ENCODE measurements at regions not wholly inside any gene's neighbourhood (a gene's known extent, or its start where the extent isn't known, plus 50 kb on each side); places are given as distances from the start of the nearest gene placed in this dataset.

GRCh38 chr4:160877087-160877790, 1286.6 kb downstream of the FSTL5 start:
- no peak for DNase-seq

GRCh38 chr4:160880180-160880579, 1283.6 kb downstream of the FSTL5 start:
- no peak for DNase-seq

DNA sequence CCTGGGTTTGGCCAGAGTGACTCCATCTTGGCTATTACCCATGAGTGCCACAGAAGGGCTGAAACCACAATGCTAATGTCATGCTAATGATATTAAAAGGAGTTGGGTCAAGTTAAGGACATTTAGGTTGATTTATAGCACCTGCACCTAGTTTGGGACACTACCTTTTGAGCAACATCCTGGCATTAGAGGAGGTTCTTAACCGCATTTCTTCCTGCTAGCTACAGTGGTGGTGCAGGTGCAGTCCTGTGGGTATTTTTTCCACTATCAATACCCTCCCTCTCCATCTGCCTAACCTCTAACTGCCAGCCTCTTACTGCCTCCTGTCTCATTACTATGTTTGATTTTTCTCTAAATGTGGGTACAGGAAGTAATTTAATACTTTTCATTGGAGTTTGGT, 1276.1 kb downstream of the FSTL5 start:
- no peak for DNase-seq

DNA sequence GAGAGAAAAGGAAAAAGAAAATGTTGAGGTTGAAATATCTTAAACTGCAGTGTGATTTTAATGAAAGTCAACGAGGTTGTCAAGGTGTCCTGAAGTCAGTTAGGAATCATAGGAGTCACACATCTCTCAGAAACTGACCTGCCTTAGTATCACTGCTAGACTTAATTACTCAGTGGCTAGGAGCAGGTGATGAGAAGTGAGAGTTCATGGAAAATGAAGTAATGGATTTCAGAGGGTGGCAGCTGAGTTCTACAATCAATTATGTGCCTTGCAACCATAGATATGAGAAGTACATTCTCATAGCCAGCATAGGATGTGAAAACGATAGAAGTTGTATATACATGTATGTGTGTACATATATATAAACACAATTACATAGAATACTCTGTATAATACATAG, 1269.7 kb downstream of the FSTL5 start:
- DNase-seq, result no peak

GRCh38 chr4:160894809-160895208, 1269.0 kb downstream of the FSTL5 start:
- no peak for DNase-seq

GRCh38 chr4:160927311-160927710, 1236.5 kb downstream of the FSTL5 start:
- no peak for DNase-seq

- DNase-seq, result no peak
Observed at GRCh38 chr4:160928482-160928881, 1235.3 kb downstream of the FSTL5 start.

GRCh38 chr4:160947653-160948052, 1216.1 kb downstream of the FSTL5 start:
- DNase-seq, result no peak

GRCh38 chr4:160956875-160957274, 1206.9 kb downstream of the FSTL5 start:
- no peak for DNase-seq

GRCh38 chr4:160969925-160970324, 1193.9 kb downstream of the FSTL5 start:
- no peak for DNase-seq

GRCh38 chr4:160980091-160980490, 1183.7 kb downstream of the FSTL5 start:
- DNase-seq, result no peak

DNA sequence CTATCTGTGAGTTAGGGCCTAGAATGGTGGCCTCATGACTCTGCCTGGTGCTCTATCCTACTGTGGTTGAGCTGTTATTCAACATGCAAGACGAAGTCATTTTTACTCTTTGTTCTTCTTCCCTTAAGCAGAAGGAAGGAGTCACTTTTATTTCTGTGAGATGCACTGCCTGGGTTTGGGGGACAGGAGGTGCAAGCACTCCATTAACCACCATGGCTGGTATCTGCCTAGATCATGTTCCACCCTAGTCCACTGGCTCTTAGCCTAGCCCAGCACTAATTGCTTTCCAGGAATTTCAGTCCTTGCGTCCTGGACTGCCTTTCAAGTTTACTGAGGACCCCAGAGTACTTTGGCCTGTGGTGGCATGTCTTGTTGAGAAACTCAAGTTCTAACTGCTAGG, 1182.7 kb downstream of the FSTL5 start:
- no peak for DNase-seq

- DNase-seq, result no peak
Observed at GRCh38 chr4:160983035-160983434, 1180.8 kb downstream of the FSTL5 start.

GRCh38 chr4:161002386-161002785, 1161.4 kb downstream of the FSTL5 start:
- no peak for DNase-seq

GRCh38 chr4:161003418-161004057, 1160.3 kb downstream of the FSTL5 start:
- DNase-seq, result no peak

DNA sequence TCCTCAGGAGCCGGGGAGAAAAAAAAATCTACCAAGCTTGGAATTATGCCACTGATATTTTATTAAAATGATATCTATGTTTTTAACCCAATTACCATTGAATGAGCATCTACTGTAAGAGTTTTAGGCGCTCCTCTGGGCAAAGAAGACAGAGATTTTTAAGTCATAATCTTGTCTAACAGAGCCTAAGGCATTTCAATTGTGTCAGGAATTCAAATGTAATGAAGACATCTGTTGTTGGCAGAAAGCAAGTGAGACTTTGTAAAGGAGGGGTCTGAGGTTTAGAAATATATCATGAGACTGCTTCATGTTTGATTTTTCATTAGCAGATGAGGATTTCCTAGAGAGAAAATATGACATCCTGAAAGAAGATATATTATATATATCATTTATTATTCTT, 1158.1 kb downstream of the FSTL5 start:
- no peak for DNase-seq

- no peak for DNase-seq
Observed at GRCh38 chr4:161008527-161008926, 1155.3 kb downstream of the FSTL5 start.

- DNase-seq, result no peak
Observed at GRCh38 chr4:161010227-161010626, 1153.6 kb downstream of the FSTL5 start.
